Adipose tissue (tissue), 3 donors: ENCODE measurements at regions not wholly inside any gene's neighbourhood (a gene's known extent, or its start where the extent isn't known, plus 50 kb on each side); places are given as distances from the start of the nearest gene placed in this dataset.
A peak's percentile ranks its signal among the peaks of the same experiment; 100 is the strongest.

Experiments used
- H3K27ac ChIP-seq: one replicate; pipeline ENCODE4 v1.5.1; 2013; ENCODE audit warnings: low read depth, low read length
- WGBS, 3 donors: extraction: QIAGEN DNeasy Blood & Tissue Kit; methylation state at CpG; one replicate each; pipeline ENCODE4 v1.1.7; 2013; 5-methylcytosine and 5-hydroxymethylcytosine counted together
- donor health status: healthy with polysubstance abuse.
- donor health status: Bipolar disorder and iron deficiency.
- donor health status: healthy.

GRCh38 chr1:234538062-234538731 is 59.2 kb upstream of the TARBP1 start:
- 54 to 89% (median 76%) methylated on average over 19 of the region's 19 CpGs for WGBS, 3 donors

GRCh38 chr1:234537236-234537635 is 58.3 kb upstream of the TARBP1 start:
- 74 to 80% (median 76%) methylated on average over 5 of the region's 5 CpGs for WGBS, 3 donors
- no peak overlapping the region for H3K27ac ChIP-seq

More at GRCh38 chr1:234538062-234538731, 59.2 kb upstream of the TARBP1 start:
- no peak overlapping the region for H3K27ac ChIP-seq

GRCh38 chr1:234536741-234537140 is 57.8 kb upstream of the TARBP1 start:
- 52 to 69% (median 68%) methylated on average over 12 of the region's 12 CpGs for WGBS, 3 donors

GRCh38 chr1:234535763-234536515 is 57.0 kb upstream of the TARBP1 start:
- H3K27ac ChIP-seq, result peak overlapping the region; percentile 67
- WGBS, 3 donors, result 39 to 63% (median 40%) methylated on average over 14 of the region's 14 CpGs

More at GRCh38 chr1:234536741-234537140, 57.8 kb upstream of the TARBP1 start:
- peak overlapping the region; percentile 49 for H3K27ac ChIP-seq

- H3K27ac ChIP-seq, result peak overlapping the region; percentile 38
- 69 to 77% (median 72%) methylated on average over 7 of the region's 7 CpGs for WGBS, 3 donors
Observed at GRCh38 chr1:234535218-234535617, 56.2 kb upstream of the TARBP1 start.

- 23 to 34% (median 33%) methylated on average over 14 of the region's 14 CpGs for WGBS, 3 donors
- H3K27ac ChIP-seq, result peak overlapping the region; percentile 70
Observed at GRCh38 chr1:234533975-234534876, 55.2 kb upstream of the TARBP1 start.

- peak overlapping the region; percentile 70 for H3K27ac ChIP-seq
- 45 to 74% (median 52%) methylated on average over 12 of the region's 12 CpGs for WGBS, 3 donors
Observed at GRCh38 chr1:234533034-234533891, 54.3 kb upstream of the TARBP1 start.

GRCh38 chr1:234532503-234532922 is 53.5 kb upstream of the TARBP1 start:
- 17 to 23% (median 22%) methylated on average over 7 of the region's 7 CpGs for WGBS, 3 donors
- no peak overlapping the region for H3K27ac ChIP-seq

GRCh38 chr1:234531151-234531635 is 52.2 kb upstream of the TARBP1 start:
- 31 to 49% (median 37%) methylated on average over 20 of the region's 20 CpGs for WGBS, 3 donors
- peak overlapping the region; percentile 94 for H3K27ac ChIP-seq

GRCh38 chr1:234530672-234531071 is 51.7 kb upstream of the TARBP1 start:
- 55 to 77% (median 68%) methylated on average over 11 of the region's 11 CpGs for WGBS, 3 donors
- H3K27ac ChIP-seq, result peak overlapping the region; percentile 84

- H3K27ac ChIP-seq, result peak overlapping the region; percentile 2
- 75 to 96% (median 76%) methylated on average over 2 of the region's 2 CpGs for WGBS, 3 donors
Observed at GRCh38 chr1:234529950-234530237, 50.9 kb upstream of the TARBP1 start.

GRCh38 chr1:234529095-234529949 is 50.3 kb upstream of the TARBP1 start:
- peak overlapping the region; percentile 51 for H3K27ac ChIP-seq
- 81 to 83% (median 82%) methylated on average over 8 of the region's 8 CpGs for WGBS, 3 donors
